Smooth muscle cell (in vitro differentiated cells): ENCODE measurements at regions not wholly inside any gene's neighbourhood (a gene's known extent, or its start where the extent isn't known, plus 50 kb on each side); places are given as distances from the start of the nearest gene placed in this dataset.

Source experiments
- DNase-seq: peaks from one replicate; lab custom pipeline; 2025; ENCODE audit not compliant: unreplicated experiment; lab: John Stamatoyannopoulos, UW
- H2AFZ ChIP-seq: fragments of 200-600 bp; sonication (generic); 2 replicates; pipeline ENCODE4 v1.6.0; 2016; ENCODE audit warnings: antibody characterized with exemption, low read depth, mild to moderate bottlenecking
- H3F3A ChIP-seq: fragments of 200-600 bp; sonication (generic); 2 replicates; pipeline ENCODE4 v1.6.0; 2017; ENCODE audit warnings: antibody characterized with exemption, low read depth
- H3K27ac ChIP-seq: fragments of 200-600 bp; sonication (generic); 2 replicates; pipeline ENCODE4 v1.5.1; 2016; ENCODE audit warnings: low read depth, mild to moderate bottlenecking
- H3K27me3 ChIP-seq: fragments of 200-600 bp; sonication (generic); 2 replicates; pipeline ENCODE4 v1.6.1; 2016; ENCODE audit warnings: low read depth, mild to moderate bottlenecking
- H3K36me3 ChIP-seq: fragments of 200-600 bp; sonication (generic); 2 replicates; pipeline ENCODE4 v1.5.1; 2016; ENCODE audit warnings: low read depth
- H3K4me1 ChIP-seq: fragments of 200-600 bp; sonication (generic); 2 replicates; pipeline ENCODE4 v1.5.1; 2016; ENCODE audit warnings: low read depth
- H3K4me2 ChIP-seq: fragments of 200-600 bp; sonication (generic); 2 replicates; pipeline ENCODE4 v1.6.0; 2016; ENCODE audit warnings: mild to moderate bottlenecking
- H3K4me3 ChIP-seq: fragments of 200-600 bp; sonication (generic); 2 replicates; pipeline ENCODE4 v1.5.1; 2016; ENCODE audit warnings: mild to moderate bottlenecking
- H3K79me2 ChIP-seq: fragments of 200-600 bp; sonication (generic); 2 replicates; pipeline ENCODE4 v1.6.0; 2016; ENCODE audit warnings: low read depth, mild to moderate bottlenecking
- H3K9ac ChIP-seq: fragments of 200-600 bp; sonication (generic); 2 replicates; pipeline ENCODE4 v1.6.0; 2016; ENCODE audit warnings: low read depth
- H3K9me3 ChIP-seq: fragments of 200-600 bp; sonication (generic); replicated peaks from 2 replicates; pipeline ENCODE4 v1.5.1; 2016; ENCODE audit warnings: low read depth
- H4K20me1 ChIP-seq: fragments of 200-600 bp; sonication (generic); 2 replicates; pipeline ENCODE4 v1.6.0; 2016; ENCODE audit warnings: low read depth
- CTCF ChIP-seq: fragments of 200-600 bp; sonication (generic); IDR thresholded peaks from 2 replicates; pipeline ENCODE4 v1.5.1; 2017; ENCODE audit warnings: borderline replicate concordance, mild to moderate bottlenecking, antibody characterized with exemption; ENCODE audit not compliant: insufficient read depth, poor library complexity, severe bottlenecking
- WGBS: methylation state at CpG from one replicate; pipeline ENCODE4 v1.1.7; 2016; ENCODE audit warnings: low lambda C conversion rate; 5-methylcytosine and 5-hydroxymethylcytosine counted together

- Histone ChIP-seq H3K4me2 (no peak overlapping the region), H3K9ac (no peak overlapping the region), H4K20me1 (no peaks in the 10 kb centered on the region), H3K36me3 (no peaks in the 10 kb centered on the region), H3K27me3 (no peaks in the 10 kb centered on the region), H2AFZ (no peak overlapping the region), H3K27ac (no peak overlapping the region), H3K9me3 (peaks cover 4% of the 10 kb centered on the region), H3K79me2 (no peaks in the 10 kb centered on the region), H3K4me3 (no peak overlapping the region), H3K4me1 (no peaks in the 10 kb centered on the region), H3F3A (no peaks in the 10 kb centered on the region)
- DNase-seq = no peak
- TF ChIP-seq CTCF = no peak
These were observed 647.8 kb downstream of the ANXA1 start for GRCh38 chr9:73799446-73799845.

- no peaks in the 10 kb centered on the region for H3K27me3 ChIP-seq
- TF ChIP-seq CTCF = no peak
- H3K79me2 ChIP-seq = no peaks in the 10 kb centered on the region
- no peaks in the 10 kb centered on the region for H4K20me1 ChIP-seq
- peak overlapping the region; percentile 3 for H3K27ac ChIP-seq
- WGBS = 55% methylated on average over 2 of the region's 2 CpGs
- H3K4me1 ChIP-seq = no peaks in the 10 kb centered on the region
- no peaks in the 10 kb centered on the region for H3F3A ChIP-seq
- H3K4me3 ChIP-seq = no peak overlapping the region
- no peaks in the 10 kb centered on the region for H3K36me3 ChIP-seq
- H2AFZ ChIP-seq = no peak overlapping the region
- DNase-seq = no peak
- H3K9ac ChIP-seq = no peak overlapping the region
- H3K4me2 ChIP-seq = peak overlapping the region; percentile 27
- H3K9me3 ChIP-seq = peaks cover 4% of the 10 kb centered on the region
These were observed 653.4 kb downstream of the ANXA1 start for GRCh38 chr9:73805111-73805510.

- peak overlapping the region; percentile 27 for H3K4me2 ChIP-seq
- no peaks in the 10 kb centered on the region for H3K36me3 ChIP-seq
- WGBS = 91% methylated on average over 1 of the region's 1 CpG
- H3K79me2 ChIP-seq = no peaks in the 10 kb centered on the region
- no peak overlapping the region for H3K4me3 ChIP-seq
- no peaks in the 10 kb centered on the region for H3F3A ChIP-seq
- no peak for TF ChIP-seq CTCF
- H3K4me1 ChIP-seq = no peaks in the 10 kb centered on the region
- H3K9me3 ChIP-seq = peaks cover 4% of the 10 kb centered on the region
- DNase-seq = no peak
- no peak overlapping the region for H3K9ac ChIP-seq
- H2AFZ ChIP-seq = no peak overlapping the region
- H3K27ac ChIP-seq = peak overlapping the region; percentile 3
- H4K20me1 ChIP-seq = no peaks in the 10 kb centered on the region
- H3K27me3 ChIP-seq = no peaks in the 10 kb centered on the region
These were observed 654.3 kb downstream of the ANXA1 start for GRCh38 chr9:73805853-73806458.

GRCh38 chr9:73806876-73807275 lies 655.2 kb downstream of the ANXA1 start:
- H3K27me3 ChIP-seq = no peaks in the 10 kb centered on the region
- no peak overlapping the region for H3K27ac ChIP-seq
- no peak overlapping the region for H3K4me3 ChIP-seq
- no peak for DNase-seq
- TF ChIP-seq CTCF = no peak
- no peaks in the 10 kb centered on the region for H3K9me3 ChIP-seq
- no peaks in the 10 kb centered on the region for H3K4me1 ChIP-seq
- no peaks in the 10 kb centered on the region for H3K79me2 ChIP-seq
- H3F3A ChIP-seq = no peaks in the 10 kb centered on the region
- no peaks in the 10 kb centered on the region for H4K20me1 ChIP-seq
- peak overlapping the region; percentile 5 for H2AFZ ChIP-seq
- H3K9ac ChIP-seq = no peak overlapping the region
- H3K4me2 ChIP-seq = no peak overlapping the region
- H3K36me3 ChIP-seq = no peaks in the 10 kb centered on the region
- 40% methylated on average over 2 of the region's 2 CpGs for WGBS
